OCI-LY7 (cell line): ENCODE measurements at regions not wholly inside any gene's neighbourhood (a gene's known extent, or its start where the extent isn't known, plus 50 kb on each side); places are given as distances from the start of the nearest gene placed in this dataset.

Experiments
- BruUV-seq: library from RNA; stranded (reverse); fragments of 400-500 nt; replicated peaks from 2 replicates; lab custom pipeline; 2021; lab: Mats Ljungman, UMichigan
- CTCF ChIA-PET: fragments of 300-600 bp; sonication (Branson Sonifier 250); formaldehyde crosslinking; loops from one replicate; lab custom pipeline; 2022; ENCODE audit warnings: antibody characterized with exemption; ENCODE audit not compliant: unreplicated experiment; lab: Charles Lee
- POLR2A ChIA-PET: fragments of 300-600 bp; sonication (Branson Sonifier 250); formaldehyde crosslinking; loops from one replicate; lab custom pipeline; 2022; ENCODE audit warnings: antibody characterized with exemption; lab: Charles Lee
- DNase-seq: peaks from one replicate; pipeline ENCODE4 v3.0.0-alpha.2; 2015; ENCODE audit warnings: low spot score
- H2AFZ ChIP-seq: fragments of 200-600 bp; sonication (generic), shearing (Covaris generic); 2 replicates; pipeline ENCODE4 v1.6.1; 2014; ENCODE audit warnings: mild to moderate bottlenecking, antibody characterized with exemption, low read length, moderate library complexity
- H3K27ac ChIP-seq: fragments of 200-600 bp; sonication (generic); 2 replicates; pipeline ENCODE4 v1.5.1; 2014; ENCODE audit warnings: mixed run types, low read depth, mild to moderate bottlenecking, moderate library complexity, low read length, inconsistent platforms; ENCODE audit not compliant: poor library complexity, severe bottlenecking
- H3K36me3 ChIP-seq: fragments of 200-600 bp; sonication (generic); 2 replicates; pipeline ENCODE4 v1.6.1; 2014; ENCODE audit warnings: mild to moderate bottlenecking, antibody characterized with exemption, low read length, moderate library complexity, mixed read lengths; ENCODE audit not compliant: insufficient read depth
- H3K4me1 ChIP-seq: fragments of 200-600 bp; sonication (generic); 2 replicates; pipeline ENCODE4 v1.5.1; 2014; ENCODE audit warnings: mild to moderate bottlenecking, low read length; ENCODE audit not compliant: insufficient read depth, poor library complexity, severe bottlenecking
- H3K4me2 ChIP-seq: fragments of 200-600 bp; sonication (generic); 2 replicates; pipeline ENCODE4 v1.6.1; 2014; ENCODE audit warnings: mild to moderate bottlenecking, low read length
- H3K4me3 ChIP-seq: fragments of 200-600 bp; sonication (generic); 2 replicates; pipeline ENCODE4 v1.5.1; 2014; ENCODE audit warnings: mild to moderate bottlenecking, low read depth, low read length; ENCODE audit not compliant: poor library complexity, severe bottlenecking
- H3K79me2 ChIP-seq: fragments of 200-600 bp; sonication (generic); 2 replicates; pipeline ENCODE4 v1.6.1; 2016; ENCODE audit warnings: low read depth, mild to moderate bottlenecking, low read length, moderate library complexity, mixed read lengths; ENCODE audit not compliant: insufficient read depth
- H3K9me2 ChIP-seq: fragments of 200-600 bp; sonication (generic); 2 replicates; pipeline ENCODE4 v1.6.1; 2016; ENCODE audit warnings: mild to moderate bottlenecking, low read length, mixed read lengths; ENCODE audit not compliant: insufficient read depth
- H3K9me3 ChIP-seq: fragments of 200-600 bp; sonication (generic); 2 replicates; pipeline ENCODE4 v1.6.1; 2014; ENCODE audit warnings: mild to moderate bottlenecking, mixed run types, low read length, mixed read lengths
- H4K20me1 ChIP-seq: fragments of 200-600 bp; sonication (generic); 2 replicates; pipeline ENCODE4 v1.6.1; 2014; ENCODE audit warnings: mild to moderate bottlenecking, antibody characterized with exemption, low read length, moderate library complexity, mixed read lengths; ENCODE audit not compliant: insufficient read depth
- EZH2phosphoT487 ChIP-seq: fragments of 200-600 bp; sonication (generic); IDR thresholded peaks from 2 replicates; pipeline ENCODE4 v1.6.1; 2018; ENCODE audit warnings: low read depth, borderline replicate concordance, mild to moderate bottlenecking, mixed run types, antibody characterized with exemption, low read length, moderate library complexity, mixed read lengths
- intact Hi-C: fragments of 100-400 bp; cut with micrococcal nuclease; formaldehyde crosslinking; loops from one replicate; pipeline ENCODE4 v1.10.0; 2022; ENCODE audit not compliant: unreplicated experiment
- TF ChIP-seq, protein P1 (sequence below): fragments of 200-600 bp; sonication (generic); conservative IDR thresholded peaks from 2 replicates; pipeline ENCODE4 v1.5.1; 2014; ENCODE audit warnings: mild to moderate bottlenecking, antibody characterized with exemption, low read length, moderate library complexity, mixed read lengths

DNA sequence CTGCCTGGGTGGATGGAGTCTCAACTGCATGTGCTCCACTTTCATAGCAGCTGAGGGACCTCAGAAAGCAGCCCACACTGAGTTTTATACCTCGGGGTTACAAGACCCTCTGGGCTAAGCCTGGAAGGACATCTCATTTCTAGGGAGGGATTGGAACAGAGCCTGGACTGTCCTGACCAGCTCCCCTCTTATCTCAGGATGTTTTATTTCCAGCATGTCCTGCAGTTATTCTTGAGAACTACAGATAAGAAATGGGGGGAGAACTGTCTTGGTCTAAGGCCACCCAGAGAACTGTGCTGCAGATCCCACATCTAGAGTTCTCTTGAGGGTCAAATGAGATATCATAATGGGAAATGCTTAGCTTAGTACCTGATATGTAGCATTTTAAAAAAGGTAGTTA lies 97.3 kb upstream of the CHD6 start:
- no TSS peak for BruUV-seq
- Histone ChIP-seq H3K4me3 (no peak overlapping the region), H3K27ac (no peak overlapping the region), H3K4me1 (no peaks in the 10 kb centered on the region), H3K9me2 (no peaks in the 10 kb centered on the region), H3K4me2 (no peak overlapping the region), H3K36me3 (no peaks in the 10 kb centered on the region), H2AFZ (no peak overlapping the region), H4K20me1 (no peaks in the 10 kb centered on the region), H3K79me2 (no peaks in the 10 kb centered on the region), H3K9me3 (no peaks in the 10 kb centered on the region)
- no peak for DNase-seq
- POLR2A ChIA-PET: no interaction called here
- CTCF ChIA-PET: no interaction called here
- no peak for TF ChIP-seq EZH2phosphoT487
- TF ChIP-seq, protein P1, sequence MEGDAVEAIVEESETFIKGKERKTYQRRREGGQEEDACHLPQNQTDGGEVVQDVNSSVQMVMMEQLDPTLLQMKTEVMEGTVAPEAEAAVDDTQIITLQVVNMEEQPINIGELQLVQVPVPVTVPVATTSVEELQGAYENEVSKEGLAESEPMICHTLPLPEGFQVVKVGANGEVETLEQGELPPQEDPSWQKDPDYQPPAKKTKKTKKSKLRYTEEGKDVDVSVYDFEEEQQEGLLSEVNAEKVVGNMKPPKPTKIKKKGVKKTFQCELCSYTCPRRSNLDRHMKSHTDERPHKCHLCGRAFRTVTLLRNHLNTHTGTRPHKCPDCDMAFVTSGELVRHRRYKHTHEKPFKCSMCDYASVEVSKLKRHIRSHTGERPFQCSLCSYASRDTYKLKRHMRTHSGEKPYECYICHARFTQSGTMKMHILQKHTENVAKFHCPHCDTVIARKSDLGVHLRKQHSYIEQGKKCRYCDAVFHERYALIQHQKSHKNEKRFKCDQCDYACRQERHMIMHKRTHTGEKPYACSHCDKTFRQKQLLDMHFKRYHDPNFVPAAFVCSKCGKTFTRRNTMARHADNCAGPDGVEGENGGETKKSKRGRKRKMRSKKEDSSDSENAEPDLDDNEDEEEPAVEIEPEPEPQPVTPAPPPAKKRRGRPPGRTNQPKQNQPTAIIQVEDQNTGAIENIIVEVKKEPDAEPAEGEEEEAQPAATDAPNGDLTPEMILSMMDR: no peak
- intact Hi-C loops: no loop called here

DNA sequence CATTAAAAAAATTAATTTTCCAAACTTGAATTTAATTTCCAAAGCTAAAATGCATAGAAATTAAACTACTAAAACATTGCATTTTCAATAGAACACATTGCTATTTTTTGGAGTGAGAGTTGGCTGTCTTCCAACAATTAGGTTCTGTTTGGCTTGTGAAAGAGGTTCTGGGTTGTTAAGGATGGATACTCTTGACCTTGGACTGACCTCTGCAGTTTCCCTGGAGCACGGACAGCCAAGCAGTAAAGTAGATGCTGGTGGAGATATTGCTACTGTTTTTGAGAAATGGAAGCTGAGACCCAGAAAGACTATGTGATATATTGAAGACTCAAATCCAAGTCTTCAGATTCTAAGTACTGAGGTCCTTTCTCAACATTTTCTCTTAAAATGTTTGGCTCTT lies 95.9 kb upstream of the CHD6 start:
- ChIA-PET CTCF (no interaction called here), POLR2A (interaction anchor here (0.6 kb wide), 1 partner anchor 14 kb away, joined by 3 read pairs; no protein-coding TSS in a partner anchor)
- Histone ChIP-seq H3K36me3 (no peaks in the 10 kb centered on the region), H3K4me1 (no peaks in the 10 kb centered on the region), H3K9me2 (no peaks in the 10 kb centered on the region), H3K4me2 (no peak overlapping the region), H3K27ac (no peak overlapping the region), H3K9me3 (no peaks in the 10 kb centered on the region), H2AFZ (no peak overlapping the region), H3K4me3 (no peak overlapping the region), H3K79me2 (no peaks in the 10 kb centered on the region), H4K20me1 (no peaks in the 10 kb centered on the region)
- no TSS peak for BruUV-seq
- intact Hi-C loops: no loop called here
- TF ChIP-seq, protein P1: no peak
- no peak for TF ChIP-seq EZH2phosphoT487
- no peak for DNase-seq

DNA sequence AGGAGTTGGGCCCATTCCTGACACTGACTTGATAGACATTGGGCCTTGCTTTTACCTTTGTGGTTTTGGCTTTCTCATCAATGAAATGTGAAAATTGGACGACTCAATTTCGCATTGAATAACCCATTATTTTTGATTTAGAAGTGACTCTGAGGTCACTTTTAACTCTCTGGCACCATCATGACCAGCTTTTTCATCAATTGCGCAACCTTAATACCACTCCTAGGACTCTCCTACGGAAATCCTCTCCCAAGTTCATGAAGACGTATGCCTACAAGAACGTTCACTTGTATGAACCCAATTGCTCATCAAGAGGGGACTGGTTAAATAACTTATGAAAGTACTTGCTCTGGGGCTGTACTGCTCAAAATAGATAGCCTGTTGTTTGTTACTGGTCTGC lies 86.7 kb upstream of the CHD6 start:
- H2AFZ ChIP-seq: no peak overlapping the region
- no peaks in the 10 kb centered on the region for H4K20me1 ChIP-seq
- ChIA-PET POLR2A (interaction anchor here (0.7 kb wide), 1 partner anchor 383 kb away, joined by 4 read pairs; no protein-coding TSS in a partner anchor), CTCF (no interaction called here)
- no peak for DNase-seq
- intact Hi-C loops: no loop called here
- H3K4me1 ChIP-seq: no peaks in the 10 kb centered on the region
- no TSS peak for BruUV-seq
- H3K4me2 ChIP-seq: no peak overlapping the region
- H3K27ac ChIP-seq: no peak overlapping the region
- no peaks in the 10 kb centered on the region for H3K9me3 ChIP-seq
- H3K4me3 ChIP-seq: no peak overlapping the region
- H3K36me3 ChIP-seq: no peaks in the 10 kb centered on the region
- no peaks in the 10 kb centered on the region for H3K9me2 ChIP-seq
- H3K79me2 ChIP-seq: no peaks in the 10 kb centered on the region
- TF ChIP-seq, protein P1: no peak
